IPS-15b (cell line): ENCODE measurements at regions not wholly inside any gene's neighbourhood (a gene's known extent, or its start where the extent isn't known, plus 50 kb on each side); places are given as distances from the start of the nearest gene placed in this dataset.
"Not testable (repeated sequence)": the region's sequence is repeated elsewhere in the genome, so short reads cannot be mapped to it uniquely, and the experiment has no call there.

Source experiments
- H3K27me3 ChIP-seq: one replicate; pipeline ENCODE4 v1.6.1; 2013; ENCODE audit warnings: low read length; ENCODE audit not compliant: control insufficient read depth, insufficient read depth
- H3K36me3 ChIP-seq: one replicate; pipeline ENCODE4 v1.6.1; 2013; ENCODE audit warnings: low read length; ENCODE audit not compliant: control insufficient read depth, insufficient read depth
- H3K4me1 ChIP-seq: one replicate; pipeline ENCODE4 v1.6.1; 2013; ENCODE audit warnings: mild to moderate bottlenecking, low read length; ENCODE audit not compliant: control insufficient read depth, insufficient read depth
- H3K4me3 ChIP-seq: one replicate; pipeline ENCODE4 v1.5.1; 2013; ENCODE audit warnings: low read depth, low read length
- H3K9ac ChIP-seq: one replicate; pipeline ENCODE4 v1.6.1; 2013; ENCODE audit warnings: low read depth, mild to moderate bottlenecking, low read length
- H3K9me3 ChIP-seq: one replicate; pipeline ENCODE4 v1.6.1; 2013; ENCODE audit warnings: mild to moderate bottlenecking, low read length; ENCODE audit not compliant: control insufficient read depth, insufficient read depth

DNA sequence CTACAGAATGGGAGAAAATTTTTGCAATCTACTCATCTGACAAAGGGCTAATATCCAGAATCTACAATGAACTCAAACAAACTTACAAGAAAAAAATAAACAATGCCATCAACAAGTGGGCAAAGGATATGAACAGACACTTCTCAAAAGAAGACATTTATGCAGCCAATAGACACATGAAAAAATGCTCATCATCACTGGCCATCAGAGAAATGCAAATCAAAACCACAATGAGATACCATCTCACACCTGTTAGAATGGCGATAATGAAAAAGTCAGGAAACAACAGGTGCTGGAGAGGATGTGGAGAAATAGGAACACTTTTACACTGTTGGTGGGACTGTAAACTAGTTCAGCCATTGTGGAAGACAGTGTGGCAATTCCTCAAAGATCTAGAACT, 60.3 kb upstream of the XAGE2 start:
- not testable (repeated sequence) for H3K4me1 ChIP-seq, H3K9ac ChIP-seq, H3K27me3 ChIP-seq, H3K4me3 ChIP-seq, H3K36me3 ChIP-seq, H3K9me3 ChIP-seq
